Tibial artery (tissue), 4 donors: ENCODE measurements at regions not wholly inside any gene's neighbourhood (a gene's known extent, or its start where the extent isn't known, plus 50 kb on each side); places are given as distances from the start of the nearest gene placed in this dataset.

Experiments used
- DNase-seq, 2 donors: peaks; one replicate each; pipeline ENCODE4 v3.0.0-alpha.2; 2019
- H3K27ac ChIP-seq, 2 donors: fragments of 200-600 bp; sonication (generic) in 1 of 2; 1 replicate in 1 of 2; 2 replicates in 1 of 2; pipeline ENCODE4 v1.5.1; 2018 to 2019; ENCODE audit warnings: mild to moderate bottlenecking in 1 of 2
- H3K27me3 ChIP-seq, 2 donors: fragments of 200-600 bp; sonication (generic) in 1 of 2; one replicate each; pipeline versions ENCODE4 v1.5.1 to v1.6.0; 2016 to 2019
- H3K36me3 ChIP-seq, 3 donors: fragments of 200-600 bp; sonication (generic) in 2 of 3; one replicate each; pipeline ENCODE4 v1.5.1; 2016 to 2019; ENCODE audit warnings: mild to moderate bottlenecking in 2 of 3
- H3K4me1 ChIP-seq, 4 donors: fragments of 200-600 bp; sonication (generic) in 2 of 4; 1 replicate in 3 of 4; 2 replicates in 1 of 4; pipeline ENCODE4 v1.5.1; 2016 to 2019
- H3K4me3 ChIP-seq, 2 donors: fragments of 200-600 bp; sonication (generic) in 1 of 2; 1 replicate in 1 of 2; 2 replicates in 1 of 2; pipeline ENCODE4 v1.5.1; 2018 to 2019; ENCODE audit warnings: mild to moderate bottlenecking in 2 of 2
- H3K9me3 ChIP-seq, 3 donors: fragments of 200-600 bp; sonication (generic) in 1 of 3; one replicate each; pipeline ENCODE4 v1.5.1; 2016 to 2019
- CTCF ChIP-seq, 2 experiments: fragments of 200-600 bp in 1 of 2; fragments of 450-650 bp in 1 of 2; IDR thresholded peaks; one replicate each; pipeline ENCODE4 v1.5.1; 2017 to 2019; ENCODE audit warnings: antibody characterized with exemption in 2 of 2, mild to moderate bottlenecking in 1 of 2, moderate library complexity in 1 of 2
- intact Hi-C: fragments of 100-400 bp; cut with DNase I; formaldehyde crosslinking; loops from one replicate; pipeline ENCODE4 v1.15.0; 2023; ENCODE audit warnings: low total_unique reads

DNA sequence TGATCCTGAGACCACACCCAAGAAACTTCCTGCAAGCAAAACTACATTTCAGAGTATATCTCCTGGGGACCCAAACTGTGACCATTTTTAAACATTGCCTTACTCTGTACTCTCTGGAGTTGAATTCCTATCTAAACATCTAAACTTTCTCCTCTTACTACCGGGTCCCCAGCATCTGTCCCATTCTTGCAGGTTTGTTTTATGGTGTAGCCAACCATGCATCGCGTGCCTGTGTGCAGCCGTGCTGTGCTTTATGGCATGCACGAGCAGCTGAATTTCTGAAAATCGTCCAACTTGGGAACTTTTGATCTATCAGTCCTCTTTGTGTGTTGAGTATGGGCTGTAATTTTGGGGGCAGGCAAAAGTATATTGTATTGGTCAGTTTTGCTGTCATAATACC is 423.8 kb upstream of the DPP6 start:
- DNase-seq = no peak
- TF ChIP-seq CTCF (IDR thresholded peaks at IDR 0.05) = no peak
- Histone ChIP-seq H3K4me3 (no peak overlapping the region), H3K36me3 (no peaks in the 10 kb centered on the region), H3K27me3 (no peaks in the 10 kb centered on the region), H3K27ac (no peak overlapping the region), H3K9me3 (no peaks in the 10 kb centered on the region), H3K4me1 (no peaks in the 10 kb centered on the region)
- intact Hi-C loops = no loop called here

GRCh38 chr7:153628825-153629224 is 423.4 kb upstream of the DPP6 start:
- Histone ChIP-seq H3K4me3 (no peak overlapping the region), H3K36me3 (no peaks in the 10 kb centered on the region), H3K27me3 (no peaks in the 10 kb centered on the region), H3K9me3 (no peaks in the 10 kb centered on the region), H3K27ac (no peak overlapping the region), H3K4me1 (no peaks in the 10 kb centered on the region)
- intact Hi-C loops = no loop called here
- no peak for TF ChIP-seq CTCF (IDR thresholded peaks at IDR 0.05)
- DNase-seq = no peak

GRCh38 chr7:153638821-153639435 is 413.3 kb upstream of the DPP6 start:
- Histone ChIP-seq H3K27ac (no peak overlapping the region), H3K36me3 (no peaks in the 10 kb centered on the region), H3K4me1 (no peaks in the 10 kb centered on the region), H3K27me3 (no peaks in the 10 kb centered on the region), H3K4me3 (no peak overlapping the region), H3K9me3 (peaks cover 0 to 11% (median 4%) of the 10 kb centered on the region in 3 donors)
- intact Hi-C loops = no loop called here
- TF ChIP-seq CTCF (IDR thresholded peaks at IDR 0.05) = no peak
- no peak for DNase-seq

DNA sequence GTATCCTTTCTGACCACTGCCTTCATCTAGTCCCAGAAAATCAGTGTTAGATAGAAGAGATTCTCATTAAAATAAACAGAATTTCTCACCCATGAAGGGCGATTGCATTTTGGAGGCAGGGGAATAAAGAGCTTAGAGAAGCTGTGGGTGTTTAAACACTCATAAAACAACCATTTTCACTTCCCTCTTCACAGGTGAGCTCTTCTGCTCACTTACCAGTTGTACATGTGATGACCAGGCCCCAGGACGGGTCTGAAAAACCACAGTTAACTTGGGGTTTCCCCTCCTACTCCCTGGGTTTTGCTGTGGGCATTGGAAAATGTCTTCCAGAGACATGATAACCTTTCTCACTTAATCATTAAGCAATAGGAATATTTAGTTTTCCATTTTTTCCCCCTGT is 411.6 kb upstream of the DPP6 start:
- intact Hi-C loops = no loop called here
- no peak for DNase-seq

DNA sequence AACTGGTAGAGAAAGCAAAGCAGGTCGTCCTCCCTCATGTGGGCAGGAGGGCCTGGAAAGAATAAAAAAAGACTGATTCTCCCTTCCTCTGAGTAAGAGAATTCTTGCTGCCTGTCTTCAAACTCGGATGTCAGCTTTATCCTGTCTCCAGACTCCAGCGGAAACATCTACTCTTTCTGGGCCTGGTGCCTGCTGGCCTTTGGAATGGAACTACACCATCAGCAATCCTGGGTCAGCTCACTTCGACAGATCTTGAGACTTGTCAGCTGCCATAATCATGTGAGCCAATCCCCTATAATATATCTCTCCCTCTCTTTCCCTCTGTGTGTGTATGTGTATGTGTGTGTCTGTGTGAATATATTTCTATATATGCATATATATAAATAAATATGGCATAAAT is 411.0 kb upstream of the DPP6 start:
- Histone ChIP-seq H3K4me1 (no peaks in the 10 kb centered on the region), H3K9me3 (peaks cover 0 to 16% (median 4%) of the 10 kb centered on the region in 3 donors), H3K36me3 (no peaks in the 10 kb centered on the region), H3K27me3 (no peaks in the 10 kb centered on the region), H3K27ac (no peak overlapping the region), H3K4me3 (no peak overlapping the region)
- intact Hi-C loops = no loop called here
- peak in 1 of 2 donors; percentile 36 for DNase-seq
- TF ChIP-seq CTCF (IDR thresholded peaks at IDR 0.05) = no peak

More for the DNA sequence above, 411.6 kb upstream of the DPP6 start:
- Histone ChIP-seq H3K9me3 (peaks cover 0 to 16% (median 4%) of the 10 kb centered on the region in 3 donors), H3K27ac (no peak overlapping the region), H3K27me3 (no peaks in the 10 kb centered on the region), H3K36me3 (no peaks in the 10 kb centered on the region), H3K4me1 (no peaks in the 10 kb centered on the region), H3K4me3 (no peak overlapping the region)
- no peak for TF ChIP-seq CTCF (IDR thresholded peaks at IDR 0.05)

DNA sequence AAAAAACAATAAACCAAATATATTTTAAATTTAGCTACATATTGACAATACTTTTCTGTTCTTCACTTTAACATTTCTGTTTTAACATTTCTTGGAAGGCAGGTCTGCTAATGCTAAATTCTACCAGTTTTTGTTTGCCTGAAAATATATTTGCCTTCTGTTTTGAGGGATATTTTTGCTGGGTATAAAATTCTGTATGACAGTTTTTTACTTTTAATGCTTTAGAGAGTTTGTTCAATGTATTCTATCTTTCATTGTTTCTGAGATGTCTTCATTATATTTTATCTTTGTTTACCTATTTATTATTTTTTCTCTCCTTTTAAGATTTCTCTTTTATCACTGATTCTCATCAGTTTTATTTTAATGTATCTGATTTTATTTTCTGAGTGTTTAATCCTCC is 409.2 kb upstream of the DPP6 start:
- Histone ChIP-seq H3K36me3 (no peaks in the 10 kb centered on the region), H3K4me1 (no peaks in the 10 kb centered on the region), H3K27me3 (no peaks in the 10 kb centered on the region), H3K9me3 (peaks cover 0 to 16% (median 4%) of the 10 kb centered on the region in 3 donors), H3K4me3 (no peak overlapping the region), H3K27ac (no peak overlapping the region)
- intact Hi-C loops = no loop called here
- DNase-seq = no peak
- no peak for TF ChIP-seq CTCF (IDR thresholded peaks at IDR 0.05)
